WTC11 (cell line): ENCODE measurements at regions not wholly inside any gene's neighbourhood (a gene's known extent, or its start where the extent isn't known, plus 50 kb on each side); places are given as distances from the start of the nearest gene placed in this dataset.

Source experiments
- ATAC-seq: fragments of 200-7000 bp; cut with Tn5 transposase; 2 replicates; pipeline ENCODE4 v1.10.0; 2021; ENCODE audit warnings: mild to moderate bottlenecking, moderate library complexity
- CTCF ChIA-PET: fragments of 300-600 bp; sonication (Branson Sonifier 250); formaldehyde crosslinking; loops from one replicate; lab custom pipeline; 2021; ENCODE audit warnings: antibody characterized with exemption; lab: Charles Lee
- POLR2A ChIA-PET: fragments of 350-600 bp; sonication (Branson Sonifier 250); formaldehyde crosslinking; loops from one replicate; lab custom pipeline; 2021; ENCODE audit warnings: antibody characterized with exemption; lab: Charles Lee
- DNase-seq: peaks from one replicate; pipeline ENCODE4 v3.0.0; 2021; ENCODE audit warnings: low spot score
- H3K27ac Mint-ChIP-seq: 2 replicates; pipeline ENCODE4 v1.8.0; 2021; ENCODE audit warnings: mixed read lengths
- H3K27me3 Mint-ChIP-seq: 2 replicates; pipeline ENCODE4 v1.8.0; 2021; ENCODE audit warnings: low read depth, mild to moderate bottlenecking, moderate library complexity, mixed read lengths
- H3K36me3 Mint-ChIP-seq: 2 replicates; pipeline ENCODE4 v1.8.0; 2021; ENCODE audit warnings: mixed read lengths
- H3K4me1 Mint-ChIP-seq: 2 replicates; pipeline ENCODE4 v1.8.0; 2022; ENCODE audit warnings: mixed read lengths
- H3K4me3 Mint-ChIP-seq: 2 replicates; pipeline ENCODE4 v1.8.0; 2021; ENCODE audit warnings: mild to moderate bottlenecking, moderate library complexity, mixed read lengths
- H3K9me3 Mint-ChIP-seq: 2 replicates; pipeline ENCODE4 v1.8.0; 2021; ENCODE audit warnings: mixed read lengths
- ARID4B ChIP-seq: sonication (generic); formaldehyde crosslinking; IDR thresholded peaks from 2 replicates; pipeline ENCODE4 v1.8.0; 2023; ENCODE audit warnings: missing genetic modification reagents, mild to moderate bottlenecking, borderline replicate concordance
- ATF3 ChIP-seq: sonication (generic); formaldehyde crosslinking; conservative IDR thresholded peaks from 2 replicates; pipeline ENCODE4 v1.8.1; 2022; ENCODE audit warnings: mild to moderate bottlenecking, missing genetic modification reagents
- CREB1 ChIP-seq: sonication (generic); formaldehyde crosslinking; IDR thresholded peaks from 2 replicates; pipeline ENCODE4 v1.8.0; 2023; ENCODE audit warnings: mild to moderate bottlenecking, missing genetic modification reagents
- CTCF ChIP-seq: fragments of 200-600 bp; IDR thresholded peaks from 2 replicates; pipeline ENCODE4 v1.8.0; 2022; ENCODE audit warnings: antibody characterized with exemption
- IRF2 ChIP-seq: sonication (generic); formaldehyde crosslinking; IDR thresholded peaks from 2 replicates; pipeline ENCODE4 v1.8.0; 2022; ENCODE audit warnings: low read depth, missing genetic modification reagents, borderline replicate concordance
- JUN ChIP-seq: sonication (generic); formaldehyde crosslinking; IDR thresholded peaks from 2 replicates; pipeline ENCODE4 v1.8.0; 2023; ENCODE audit warnings: mild to moderate bottlenecking, missing genetic modification reagents
- KAT7 ChIP-seq: sonication (generic); formaldehyde crosslinking; IDR thresholded peaks from 2 replicates; pipeline ENCODE4 v1.8.1; 2023; ENCODE audit warnings: missing genetic modification reagents, mild to moderate bottlenecking, borderline replicate concordance
- NFATC4 ChIP-seq: fragments of 250-450 bp; sonication (Bioruptor Pico); IDR thresholded peaks from 2 replicates; pipeline ENCODE4 v1.9.0; 2021; ENCODE audit warnings: mild to moderate bottlenecking
- NR2C2 ChIP-seq: sonication (generic); formaldehyde crosslinking; IDR thresholded peaks from 2 replicates; pipeline ENCODE4 v1.8.0; 2022; ENCODE audit warnings: mild to moderate bottlenecking, missing genetic modification reagents
- NR3C1 ChIP-seq: sonication (generic); formaldehyde crosslinking; conservative IDR thresholded peaks from 2 replicates; pipeline ENCODE4 v1.8.1; 2023; ENCODE audit warnings: low read depth, mild to moderate bottlenecking, missing genetic modification reagents
- OVOL2 ChIP-seq: fragments of 250-450 bp; sonication (Bioruptor Pico); IDR thresholded peaks from 2 replicates; pipeline ENCODE4 v1.9.0; 2021; ENCODE audit warnings: mild to moderate bottlenecking, borderline replicate concordance
- SMAD4 ChIP-seq: sonication (generic); formaldehyde crosslinking; IDR thresholded peaks from 2 replicates; pipeline ENCODE4 v1.8.0; 2022; ENCODE audit warnings: mild to moderate bottlenecking, missing genetic modification reagents
- STAT6 ChIP-seq: sonication (generic); formaldehyde crosslinking; conservative IDR thresholded peaks from 2 replicates; pipeline ENCODE4 v1.8.1; 2023; ENCODE audit warnings: mild to moderate bottlenecking, low read depth, missing genetic modification reagents, moderate library complexity
- ZNF512 ChIP-seq: sonication (generic); formaldehyde crosslinking; IDR thresholded peaks from 2 replicates; pipeline ENCODE4 v1.8.1; 2022; ENCODE audit warnings: missing genetic modification reagents, borderline replicate concordance
- ZSCAN18 ChIP-seq: fragments of 250-450 bp; sonication (Bioruptor Pico); IDR thresholded peaks from 2 replicates; pipeline ENCODE4 v2.1.2; 2022; ENCODE audit warnings: mild to moderate bottlenecking, moderate library complexity

GRCh38 chr7:35384761-35385700 is 131.1 kb upstream of the TBX20 start:
- ChIA-PET CTCF (no interaction called here), POLR2A (no interaction called here)
- no peaks in the 10 kb centered on the region for H3K4me1 Mint-ChIP-seq
- H3K4me3 Mint-ChIP-seq, result no peak overlapping the region
- DNase-seq (no peak), ATAC-seq (no peak)
- H3K27ac Mint-ChIP-seq, result no peak overlapping the region
- H3K36me3 Mint-ChIP-seq, result no peaks in the 10 kb centered on the region
- no peak for TF ChIP-seq IRF2 (CRISPR knock-in tag)
- TF ChIP-seq ARID4B, result no peak
- no peak for TF ChIP-seq ZNF512 (CRISPR knock-in tag)
- H3K27me3 Mint-ChIP-seq, result no peaks in the 10 kb centered on the region; the same call in 1 of the 2 replicates
- H3K9me3 Mint-ChIP-seq, result no peaks in the 10 kb centered on the region

- H3K9me3 Mint-ChIP-seq, result no peaks in the 10 kb centered on the region
- ATAC-seq (no peak), DNase-seq (no peak)
- CTCF ChIA-PET, result no interaction called here
- peaks cover 5% of the 10 kb centered on the region for H3K27me3 Mint-ChIP-seq
- H3K36me3 Mint-ChIP-seq, result no peaks in the 10 kb centered on the region
- no peaks in the 10 kb centered on the region for H3K4me1 Mint-ChIP-seq
- POLR2A ChIA-PET, result no interaction called here
- TF ChIP-seq ATF3 (CRISPR knock-in tag) (no peak), NR3C1 (no peak), CREB1 (CRISPR knock-in tag) (no peak), NR2C2 (CRISPR knock-in tag) (no peak)
- no peak overlapping the region for H3K27ac Mint-ChIP-seq
- no peak overlapping the region for H3K4me3 Mint-ChIP-seq
Measured at GRCh38 chr7:35380739-35381224, 126.9 kb upstream of the TBX20 start.

GRCh38 chr7:35379481-35379880 is 125.6 kb upstream of the TBX20 start:
- ATAC-seq (no peak), DNase-seq (no peak)
- H3K4me3 Mint-ChIP-seq, result no peak overlapping the region
- no peaks in the 10 kb centered on the region for H3K4me1 Mint-ChIP-seq
- CTCF ChIA-PET, result interaction anchor here (1.4 kb wide), 1 partner anchor 140 kb away, joined by 3 read pairs; no protein-coding TSS in a partner anchor
- peaks cover 4% of the 10 kb centered on the region for H3K9me3 Mint-ChIP-seq
- no peak overlapping the region for H3K27ac Mint-ChIP-seq
- peaks cover 8% of the 10 kb centered on the region for H3K27me3 Mint-ChIP-seq
- H3K36me3 Mint-ChIP-seq, result no peaks in the 10 kb centered on the region; the same call in 1 of the 2 replicates
- POLR2A ChIA-PET, result no interaction called here
- TF ChIP-seq KAT7 (no peak), NFATC4 (CRISPR knock-in tag) (no peak), OVOL2 (CRISPR knock-in tag) (no peak), ZSCAN18 (CRISPR knock-in tag) (no peak), SMAD4 (no peak), ZNF512 (CRISPR knock-in tag) (no peak), CTCF (no peak), STAT6 (CRISPR knock-in tag) (no peak), JUN (CRISPR knock-in tag) (no peak), CREB1 (CRISPR knock-in tag) (no peak)
